ENCODE measurements at regions not wholly inside any gene's neighbourhood (a gene's known extent, or its start where the extent isn't known, plus 50 kb on each side); places are given as distances from the start of the nearest gene placed in this dataset.

- intact Hi-C loops (cut with micrococcal nuclease): no loop called here
- POLR2A ChIA-PET: no interaction called here
- H3K27me3 Mint-ChIP-seq: no peaks in the 10 kb centered on the region
- H3K27ac Mint-ChIP-seq: no peak overlapping the region
- ATAC-seq (ENCODE audit: low read depth): no peak
- no peak overlapping the region for H3K4me3 Mint-ChIP-seq
- DNase-seq: no peak
- no peaks in the 10 kb centered on the region for H3K36me3 Mint-ChIP-seq (ENCODE audit: low read depth)
- CTCF ChIA-PET: no interaction called here
- H3K4me1 Mint-ChIP-seq: no peaks in the 10 kb centered on the region
- no peaks in the 10 kb centered on the region for H3K9me3 Mint-ChIP-seq
- TF ChIP-seq CTCF (IDR thresholded peaks at IDR 0.05): no peak
Measured at GRCh38 chr2:5119046-5119445, 573.1 kb upstream of the SOX11 start.

- H3K4me1 Mint-ChIP-seq: no peaks in the 10 kb centered on the region
- TF ChIP-seq CTCF (IDR thresholded peaks at IDR 0.05): no peak
- ATAC-seq (ENCODE audit: low read depth): no peak
- DNase-seq: no peak
- H3K27me3 Mint-ChIP-seq: no peaks in the 10 kb centered on the region
- H3K36me3 Mint-ChIP-seq (ENCODE audit: low read depth): no peaks in the 10 kb centered on the region
- ChIA-PET CTCF (no interaction called here), POLR2A (no interaction called here)
- no peak overlapping the region for H3K27ac Mint-ChIP-seq
- no peak overlapping the region for H3K4me3 Mint-ChIP-seq
- intact Hi-C loops (cut with micrococcal nuclease): no loop called here
- H3K9me3 Mint-ChIP-seq: no peaks in the 10 kb centered on the region
Measured at GRCh38 chr2:5121121-5121520, 571.1 kb upstream of the SOX11 start.

GRCh38 chr2:5121642-5122041, 570.5 kb upstream of the SOX11 start:
- Mint-ChIP-seq H3K27ac (no peak overlapping the region), H3K36me3 (ENCODE audit: low read depth) (no peaks in the 10 kb centered on the region), H3K27me3 (no peaks in the 10 kb centered on the region), H3K4me3 (no peak overlapping the region), H3K9me3 (no peaks in the 10 kb centered on the region), H3K4me1 (no peaks in the 10 kb centered on the region)
- intact Hi-C loops (cut with micrococcal nuclease): no loop called here
- DNase-seq (no peak), ATAC-seq (ENCODE audit: low read depth) (no peak)
- POLR2A ChIA-PET: interaction anchor here (0.6 kb wide), 1 partner anchor 670 kb away, joined by 5 read pairs; no protein-coding TSS in a partner anchor
- CTCF ChIA-PET: no interaction called here
- TF ChIP-seq CTCF (IDR thresholded peaks at IDR 0.05): no peak

GRCh38 chr2:5123582-5124196, 568.5 kb upstream of the SOX11 start:
- Mint-ChIP-seq H3K4me3 (no peak overlapping the region), H3K27ac (no peak overlapping the region), H3K27me3 (no peaks in the 10 kb centered on the region), H3K9me3 (no peaks in the 10 kb centered on the region), H3K36me3 (ENCODE audit: low read depth) (no peaks in the 10 kb centered on the region), H3K4me1 (no peaks in the 10 kb centered on the region)
- POLR2A ChIA-PET: no interaction called here
- DNase-seq (no peak), ATAC-seq (ENCODE audit: low read depth) (no peak)
- CTCF ChIA-PET: no interaction called here
- no peak for TF ChIP-seq CTCF (IDR thresholded peaks at IDR 0.05)
- intact Hi-C loops (cut with micrococcal nuclease): no loop called here

- no peak for TF ChIP-seq CTCF (IDR thresholded peaks at IDR 0.05)
- Mint-ChIP-seq H3K9me3 (no peaks in the 10 kb centered on the region), H3K36me3 (ENCODE audit: low read depth) (no peaks in the 10 kb centered on the region), H3K27ac (no peak overlapping the region), H3K4me1 (no peaks in the 10 kb centered on the region), H3K27me3 (no peaks in the 10 kb centered on the region), H3K4me3 (no peak overlapping the region)
- DNase-seq (no peak), ATAC-seq (ENCODE audit: low read depth) (no peak)
- POLR2A ChIA-PET: no interaction called here
- CTCF ChIA-PET: no interaction called here
- intact Hi-C loops (cut with micrococcal nuclease): no loop called here
Measured at GRCh38 chr2:5125017-5125730, 567.0 kb upstream of the SOX11 start.

Measured in activated B cell treated with CpG ODN at 0.5 μM for 24 hours (primary cell).